H1 (cell line): ENCODE measurements at regions not wholly inside any gene's neighbourhood (a gene's known extent, or its start where the extent isn't known, plus 50 kb on each side); places are given as distances from the start of the nearest gene placed in this dataset.

Experiments
- CTCF ChIA-PET: fragments of 300-600 bp; sonication (Branson Sonifier 250); formaldehyde crosslinking; loops from one replicate; lab custom pipeline; 2021; ENCODE audit not compliant: partially characterized antibody; lab: Charles Lee
- POLR2A ChIA-PET: fragments of 300-600 bp; sonication (Branson Sonifier 250); formaldehyde crosslinking; loops from one replicate; lab custom pipeline; 2021; ENCODE audit warnings: inconsistent platforms; ENCODE audit not compliant: partially characterized antibody; lab: Charles Lee
- DNase-seq, 2 experiments: peaks; one replicate each; pipeline versions ENCODE4 v3.0.0 to v3.0.0-alpha.2; 2010 to 2022; ENCODE audit warnings: low spot score in 2 of 2, low read depth in 1 of 2, mixed read lengths in 1 of 2
- FAIRE-seq: peaks from 2 replicates; lab custom pipeline; 2011; peaks lifted over from hg19 to GRCh38; lab: Jason Lieb, UNC
- H2AFZ ChIP-seq: 2 replicates; pipeline ENCODE4 v1.8.1; 2012; ENCODE audit warnings: low read length, inconsistent platforms
- H2AK5ac ChIP-seq: 2 replicates; pipeline ENCODE4 v1.6.1; 2013; ENCODE audit warnings: low read depth, low read length
- H2BK120ac ChIP-seq: replicated peaks from 2 replicates; pipeline ENCODE3; 2013; ENCODE audit warnings: low read depth, low read length, inconsistent platforms
- H2BK12ac ChIP-seq: 2 replicates; pipeline ENCODE4 v1.6.1; 2013; ENCODE audit warnings: low read depth, low read length
- H2BK15ac ChIP-seq: 2 replicates; pipeline ENCODE4 v1.6.1; 2013; ENCODE audit warnings: low read length
- H2BK20ac ChIP-seq: 2 replicates; pipeline ENCODE4 v1.6.1; 2013; ENCODE audit warnings: low read length
- H2BK5ac ChIP-seq: 2 replicates; pipeline ENCODE4 v1.6.1; 2013; ENCODE audit warnings: low read depth, low read length
- H3K14ac ChIP-seq: 2 replicates; pipeline ENCODE4 v1.6.1; 2013; ENCODE audit warnings: inconsistent platforms; ENCODE audit not compliant: insufficient read length
- H3K18ac ChIP-seq: 2 replicates; pipeline ENCODE4 v1.6.1; 2013; ENCODE audit warnings: low read length; ENCODE audit errors: extremely low read depth
- H3K23ac ChIP-seq: 2 replicates; pipeline ENCODE4 v1.6.1; 2013; ENCODE audit warnings: inconsistent platforms; ENCODE audit not compliant: insufficient read length
- H3K23me2 ChIP-seq: 2 replicates; pipeline ENCODE4 v1.6.1; 2013; ENCODE audit warnings: low read depth, low read length
- H3K27ac ChIP-seq: 2 replicates; pipeline ENCODE4 v1.6.1; 2011; ENCODE audit warnings: low read depth, low read length, inconsistent platforms
- H3K27me3 ChIP-seq, 4 experiments: replicated peaks in 1 of 4; 1 replicate in 1 of 4; 2 replicates in 3 of 4; pipeline versions ENCODE4 v1.6.1 to v1.8.1; 2011 to 2013; ENCODE audit warnings: low read length in 3 of 4, mild to moderate bottlenecking in 3 of 4, inconsistent platforms in 2 of 4, mixed read lengths in 2 of 4, moderate library complexity in 1 of 4; ENCODE audit not compliant: control insufficient read depth in 3 of 4, insufficient read depth in 3 of 4; ENCODE audit errors: extremely low read depth in 1 of 4
- H3K36me3 ChIP-seq, 4 experiments: 2 replicates each; pipeline versions ENCODE4 v1.6.1 to v1.8.1; 2011 to 2013; ENCODE audit warnings: mild to moderate bottlenecking in 4 of 4, low read length in 3 of 4, moderate library complexity in 2 of 4, control low read depth in 1 of 4, inconsistent platforms in 1 of 4; ENCODE audit not compliant: insufficient read depth in 4 of 4, control insufficient read depth in 2 of 4
- H3K4ac ChIP-seq: replicated peaks from 2 replicates; pipeline ENCODE3; 2013; ENCODE audit warnings: low read length, low read depth, mixed read lengths, inconsistent platforms; ENCODE audit not compliant: insufficient read length
- H3K4me1 ChIP-seq, 4 experiments: replicated peaks in 1 of 4; 1 replicate in 1 of 4; 2 replicates in 3 of 4; pipeline versions ENCODE4 v1.6.1 to v1.8.1; 2011 to 2013; ENCODE audit warnings: low read length in 3 of 4, inconsistent platforms in 2 of 4, mixed read lengths in 1 of 4; ENCODE audit not compliant: insufficient read depth in 4 of 4, control insufficient read depth in 3 of 4
- H3K4me2 ChIP-seq, 2 experiments: 2 replicates each; pipeline versions ENCODE4 v1.6.1 to v1.8.1; 2011 to 2013; ENCODE audit warnings: low read depth in 2 of 2, low read length in 2 of 2, control low read depth in 1 of 2, inconsistent platforms in 1 of 2, mild to moderate bottlenecking in 1 of 2; ENCODE audit not compliant: insufficient read depth in 1 of 2
- H3K4me3 ChIP-seq, 4 experiments: fragments of 200-600, 300-600 bp in 1 of 4; sonication (generic), shearing (Covaris generic), sonication (Bioruptor Twin) in 1 of 4; 2 replicates each; pipeline versions ENCODE4 v1.5.1 to v1.8.1; 2011 to 2016; ENCODE audit warnings: low read length in 4 of 4, low read depth in 3 of 4, control low read depth in 2 of 4, inconsistent platforms in 2 of 4, mild to moderate bottlenecking in 2 of 4, mixed read lengths in 1 of 4, moderate library complexity in 1 of 4; ENCODE audit not compliant: insufficient read depth in 2 of 4; ENCODE audit errors: extremely low read depth in 1 of 4
- H3K56ac ChIP-seq: replicated peaks from 2 replicates; pipeline ENCODE3; 2013; ENCODE audit warnings: low read depth, mild to moderate bottlenecking, mixed read lengths, low read length, inconsistent platforms; ENCODE audit not compliant: insufficient read length
- H3K79me1 ChIP-seq: 2 replicates; pipeline ENCODE4 v1.6.1; 2013; ENCODE audit warnings: low read depth, low read length, control low read depth
- H3K79me2 ChIP-seq, 2 experiments: 2 replicates each; pipeline versions ENCODE4 v1.6.1 to v1.8.1; 2012 to 2013; ENCODE audit warnings: low read length in 2 of 2, mild to moderate bottlenecking in 2 of 2, inconsistent platforms in 1 of 2; ENCODE audit not compliant: insufficient read depth in 2 of 2, control insufficient read depth in 1 of 2
- H3K9ac ChIP-seq, 4 experiments: replicated peaks in 1 of 4; 1 replicate in 1 of 4; 2 replicates in 3 of 4; pipeline versions ENCODE4 v1.6.1 to v1.8.1; 2011 to 2013; ENCODE audit warnings: low read depth in 3 of 4, low read length in 3 of 4, control low read depth in 2 of 4, mild to moderate bottlenecking in 2 of 4, moderate library complexity in 2 of 4, inconsistent platforms in 1 of 4; ENCODE audit errors: extremely low read depth in 1 of 4
- H3K9me3 ChIP-seq, 2 experiments: 2 replicates each; pipeline versions ENCODE4 v1.6.1 to v1.8.1; 2012 to 2013; ENCODE audit warnings: mild to moderate bottlenecking in 2 of 2, moderate library complexity in 2 of 2, control low read depth in 1 of 2, inconsistent platforms in 1 of 2, low read depth in 1 of 2, low read length in 1 of 2, mixed read lengths in 1 of 2; ENCODE audit not compliant: insufficient read depth in 2 of 2
- H4K20me1 ChIP-seq, 2 experiments: replicated peaks in 1 of 2; 2 replicates each; pipeline versions ENCODE3 to v1.8.1; 2011 to 2013; ENCODE audit warnings: inconsistent platforms in 2 of 2, low read length in 2 of 2, mild to moderate bottlenecking in 1 of 2; ENCODE audit not compliant: insufficient read depth in 2 of 2, control insufficient read depth in 1 of 2
- H4K5ac ChIP-seq: 2 replicates; pipeline ENCODE4 v1.6.1; 2013; ENCODE audit warnings: low read length, low read depth, mixed read lengths, inconsistent platforms; ENCODE audit not compliant: insufficient read length
- H4K8ac ChIP-seq: 2 replicates; pipeline ENCODE4 v1.8.0; 2013; ENCODE audit warnings: mild to moderate bottlenecking, moderate library complexity, low read length, inconsistent platforms; ENCODE audit not compliant: insufficient read depth; ENCODE audit errors: extremely low read depth
- H4K91ac ChIP-seq: replicated peaks from 2 replicates; pipeline ENCODE3; 2013; ENCODE audit warnings: low read length, mixed read lengths, inconsistent platforms; ENCODE audit not compliant: insufficient read length
- EGR1 ChIP-seq: IDR thresholded peaks from 2 replicates; pipeline ENCODE4 v1.6.1; 2011; ENCODE audit warnings: low read depth, low read length, borderline replicate concordance
- EZH2 ChIP-seq: fragments of 200-600 bp; sonication (generic); IDR thresholded peaks from 2 replicates; pipeline ENCODE4 v1.7.1; 2012; ENCODE audit warnings: low read depth, mild to moderate bottlenecking, moderate library complexity, low read length, inconsistent platforms; ENCODE audit not compliant: severe bottlenecking
- JUN ChIP-seq: IDR thresholded peaks from 2 replicates; pipeline ENCODE4 v1.6.1; 2011; ENCODE audit warnings: low read depth, mild to moderate bottlenecking, improper control_type of control experiment, low read length
- RBBP5 ChIP-seq: IDR thresholded peaks from 2 replicates; pipeline ENCODE4 v1.7.1; 2012; ENCODE audit warnings: low read depth, mild to moderate bottlenecking, inconsistent platforms, low read length, moderate library complexity, borderline replicate concordance
- SP4 ChIP-seq: IDR thresholded peaks from 2 replicates; pipeline ENCODE4 v1.6.1; 2012; ENCODE audit warnings: low read length, inconsistent platforms
- YY1 ChIP-seq: IDR thresholded peaks from 2 replicates; pipeline ENCODE4 v1.6.1; 2011; ENCODE audit warnings: low read depth, mild to moderate bottlenecking, low read length
- WGBS, 2 experiments: shearing (Covaris generic) in 1 of 2; methylation state at CpG; one replicate each; pipeline versions ENCODE4 v1.1.6 to v1.1.7; 2013 to 2015; ENCODE audit warnings: low lambda C conversion rate in 2 of 2, mixed read lengths in 2 of 2, inconsistent platforms in 1 of 2, low coverage in 1 of 2, missing lambda C conversion rate in 1 of 2; ENCODE audit not compliant: insufficient replicate concordance in 2 of 2, insufficient coverage in 1 of 2, insufficient read length in 1 of 2; ENCODE audit errors: extremely low coverage in 1 of 2, missing lambda C conversion rate in 1 of 2; 5-methylcytosine and 5-hydroxymethylcytosine counted together
- TF ChIP-seq, protein P1 (sequence below), 3 experiments: IDR thresholded peaks; 1 replicate in 2 of 3; 2 replicates in 1 of 3; pipeline versions ENCODE4 v1.5.1 to v1.6.1; 2011; ENCODE audit warnings: low read length in 3 of 3, mild to moderate bottlenecking in 3 of 3, inconsistent platforms in 2 of 3, low read depth in 1 of 3, moderate library complexity in 1 of 3; ENCODE audit not compliant: insufficient read depth in 1 of 3; ENCODE audit errors: control extremely low read depth in 1 of 3
- TF ChIP-seq, protein P2 (sequence below): IDR thresholded peaks from 2 replicates; pipeline ENCODE4 v1.6.1; 2012; ENCODE audit warnings: inconsistent platforms
- TF ChIP-seq, protein P3 (sequence below): IDR thresholded peaks from 2 replicates; pipeline ENCODE4 v1.6.1; 2012; ENCODE audit warnings: low read length, inconsistent platforms

DNA sequence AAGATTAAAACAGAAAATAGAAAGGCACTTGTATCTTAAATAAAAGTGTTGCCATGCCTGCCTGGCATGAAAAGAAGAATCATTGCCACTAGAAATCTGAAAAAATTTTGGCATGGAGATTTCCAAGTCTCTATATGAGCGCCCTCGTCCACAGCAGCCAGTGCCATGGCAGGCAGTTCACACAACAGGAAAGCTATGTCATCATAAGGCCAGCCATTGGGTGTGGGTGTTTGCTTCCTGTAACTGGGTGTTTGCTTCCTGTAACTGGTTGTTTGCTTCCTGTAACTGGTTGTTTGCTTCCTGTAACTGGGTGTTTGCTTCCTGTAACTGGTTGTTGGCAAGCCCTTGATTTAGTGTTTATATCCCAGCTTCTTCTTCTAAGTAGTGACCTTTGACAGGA lies 446.7 kb downstream of the IRX1 start:
- Histone ChIP-seq H4K5ac (no peak overlapping the region), H3K4ac (no peak overlapping the region), H3K79me1 (no peaks in the 10 kb centered on the region), H3K23me2 (no peaks in the 10 kb centered on the region), H2BK15ac (no peak overlapping the region), H2BK120ac (no peak overlapping the region), H3K4me1 (no peaks in the 10 kb centered on the region), H3K18ac (no peak overlapping the region), H4K8ac (no peak overlapping the region), H3K9ac (no peak overlapping the region), H3K27ac (no peak overlapping the region), H2BK12ac (no peak overlapping the region), H2BK5ac (no peak overlapping the region), H3K56ac (no peak overlapping the region), H3K23ac (no peak overlapping the region), H2BK20ac (no peak overlapping the region), H3K9me3 (no peaks in the 10 kb centered on the region), H3K4me2 (no peak overlapping the region), H2AFZ (no peak overlapping the region), H3K79me2 (no peaks in the 10 kb centered on the region), H3K27me3 (no peaks in the 10 kb centered on the region), H3K4me3 (no peak overlapping the region), H3K14ac (no peak overlapping the region), H4K20me1 (no peaks in the 10 kb centered on the region), H3K36me3 (no peaks in the 10 kb centered on the region), H4K91ac (no peak overlapping the region), H2AK5ac (no peak overlapping the region)
- FAIRE-seq (no peak), DNase-seq (no peak)
- TF ChIP-seq EGR1 (no peak), RBBP5 (no peak), JUN (no peak), EZH2 (no peak), YY1 (no peak), SP4 (no peak)
- TF ChIP-seq, protein P1, sequence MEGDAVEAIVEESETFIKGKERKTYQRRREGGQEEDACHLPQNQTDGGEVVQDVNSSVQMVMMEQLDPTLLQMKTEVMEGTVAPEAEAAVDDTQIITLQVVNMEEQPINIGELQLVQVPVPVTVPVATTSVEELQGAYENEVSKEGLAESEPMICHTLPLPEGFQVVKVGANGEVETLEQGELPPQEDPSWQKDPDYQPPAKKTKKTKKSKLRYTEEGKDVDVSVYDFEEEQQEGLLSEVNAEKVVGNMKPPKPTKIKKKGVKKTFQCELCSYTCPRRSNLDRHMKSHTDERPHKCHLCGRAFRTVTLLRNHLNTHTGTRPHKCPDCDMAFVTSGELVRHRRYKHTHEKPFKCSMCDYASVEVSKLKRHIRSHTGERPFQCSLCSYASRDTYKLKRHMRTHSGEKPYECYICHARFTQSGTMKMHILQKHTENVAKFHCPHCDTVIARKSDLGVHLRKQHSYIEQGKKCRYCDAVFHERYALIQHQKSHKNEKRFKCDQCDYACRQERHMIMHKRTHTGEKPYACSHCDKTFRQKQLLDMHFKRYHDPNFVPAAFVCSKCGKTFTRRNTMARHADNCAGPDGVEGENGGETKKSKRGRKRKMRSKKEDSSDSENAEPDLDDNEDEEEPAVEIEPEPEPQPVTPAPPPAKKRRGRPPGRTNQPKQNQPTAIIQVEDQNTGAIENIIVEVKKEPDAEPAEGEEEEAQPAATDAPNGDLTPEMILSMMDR (IDR thresholded peaks at IDR 0.05; ENCODE audit: control extremely low read depth in 1 of 3, insufficient read depth in 1 of 3, low read depth in 1 of 3, low read length in 3 of 3) = no peak
- TF ChIP-seq, protein P2, sequence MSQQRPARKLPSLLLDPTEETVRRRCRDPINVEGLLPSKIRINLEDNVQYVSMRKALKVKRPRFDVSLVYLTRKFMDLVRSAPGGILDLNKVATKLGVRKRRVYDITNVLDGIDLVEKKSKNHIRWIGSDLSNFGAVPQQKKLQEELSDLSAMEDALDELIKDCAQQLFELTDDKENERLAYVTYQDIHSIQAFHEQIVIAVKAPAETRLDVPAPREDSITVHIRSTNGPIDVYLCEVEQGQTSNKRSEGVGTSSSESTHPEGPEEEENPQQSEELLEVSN = no peak
- TF ChIP-seq, protein P3, sequence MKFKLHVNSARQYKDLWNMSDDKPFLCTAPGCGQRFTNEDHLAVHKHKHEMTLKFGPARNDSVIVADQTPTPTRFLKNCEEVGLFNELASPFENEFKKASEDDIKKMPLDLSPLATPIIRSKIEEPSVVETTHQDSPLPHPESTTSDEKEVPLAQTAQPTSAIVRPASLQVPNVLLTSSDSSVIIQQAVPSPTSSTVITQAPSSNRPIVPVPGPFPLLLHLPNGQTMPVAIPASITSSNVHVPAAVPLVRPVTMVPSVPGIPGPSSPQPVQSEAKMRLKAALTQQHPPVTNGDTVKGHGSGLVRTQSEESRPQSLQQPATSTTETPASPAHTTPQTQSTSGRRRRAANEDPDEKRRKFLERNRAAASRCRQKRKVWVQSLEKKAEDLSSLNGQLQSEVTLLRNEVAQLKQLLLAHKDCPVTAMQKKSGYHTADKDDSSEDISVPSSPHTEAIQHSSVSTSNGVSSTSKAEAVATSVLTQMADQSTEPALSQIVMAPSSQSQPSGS = no peak
- ChIA-PET CTCF (no interaction called here), POLR2A (no interaction called here)
- 36% methylated on average over 2 of the region's 2 CpGs; no CpG with 5 or more reads in 1 of the 2 experiments for WGBS, 2 experiments
